Breast epithelium (tissue), 3 donors: ENCODE measurements at regions not wholly inside any gene's neighbourhood (a gene's known extent, or its start where the extent isn't known, plus 50 kb on each side); places are given as distances from the start of the nearest gene placed in this dataset.

Experiments
- POLR2A ChIP-seq: fragments of 450-650 bp; IDR thresholded peaks from one replicate; pipeline ENCODE4 v1.6.1; 2016; ENCODE audit warnings: antibody characterized with exemption, mild to moderate bottlenecking, moderate library complexity
- TF ChIP-seq, protein P1 (sequence below), 3 donors: fragments of 450-650 bp; IDR thresholded peaks; one replicate each; pipeline ENCODE4 v1.5.1; 2016 to 2017; ENCODE audit warnings: antibody characterized with exemption in 3 of 3, mild to moderate bottlenecking in 3 of 3, moderate library complexity in 3 of 3

DNA sequence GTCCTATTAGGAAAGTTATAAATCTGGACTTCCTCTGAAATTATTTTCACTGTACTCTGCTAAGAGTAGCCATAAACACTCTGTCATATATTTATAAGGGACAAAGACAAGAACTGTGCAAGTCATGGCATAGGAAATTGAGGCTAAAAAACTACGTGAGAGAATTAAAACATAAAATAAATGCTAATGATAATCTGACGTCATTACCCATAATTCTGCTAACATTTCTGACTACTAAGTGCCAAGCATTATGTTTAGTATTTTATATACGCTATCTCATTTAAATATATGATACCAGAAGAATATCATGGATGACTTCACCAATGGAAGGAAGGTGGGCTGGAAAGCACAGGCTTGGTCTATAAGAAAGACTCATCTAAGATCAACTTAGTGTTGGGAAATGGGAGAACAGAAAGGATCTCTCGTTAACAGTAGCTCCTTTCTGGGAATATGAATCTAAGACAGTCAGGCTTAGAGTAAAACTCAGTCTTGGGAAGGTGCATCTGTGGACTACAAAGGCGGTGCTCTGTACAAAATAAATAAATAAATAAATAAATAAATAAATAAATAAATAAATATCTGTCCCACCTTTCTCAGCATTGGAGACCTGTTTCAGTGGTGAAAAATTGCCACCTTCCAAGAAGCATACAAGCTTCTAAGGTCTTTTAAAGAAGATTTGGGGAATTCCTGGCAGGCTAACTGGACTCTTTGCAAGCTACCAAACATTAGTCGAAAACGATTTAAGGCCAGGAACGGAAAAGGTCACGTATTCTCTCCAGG is 267.4 kb downstream of the CGGBP1 start:
- no peak for TF ChIP-seq POLR2A
- TF ChIP-seq, protein P1, sequence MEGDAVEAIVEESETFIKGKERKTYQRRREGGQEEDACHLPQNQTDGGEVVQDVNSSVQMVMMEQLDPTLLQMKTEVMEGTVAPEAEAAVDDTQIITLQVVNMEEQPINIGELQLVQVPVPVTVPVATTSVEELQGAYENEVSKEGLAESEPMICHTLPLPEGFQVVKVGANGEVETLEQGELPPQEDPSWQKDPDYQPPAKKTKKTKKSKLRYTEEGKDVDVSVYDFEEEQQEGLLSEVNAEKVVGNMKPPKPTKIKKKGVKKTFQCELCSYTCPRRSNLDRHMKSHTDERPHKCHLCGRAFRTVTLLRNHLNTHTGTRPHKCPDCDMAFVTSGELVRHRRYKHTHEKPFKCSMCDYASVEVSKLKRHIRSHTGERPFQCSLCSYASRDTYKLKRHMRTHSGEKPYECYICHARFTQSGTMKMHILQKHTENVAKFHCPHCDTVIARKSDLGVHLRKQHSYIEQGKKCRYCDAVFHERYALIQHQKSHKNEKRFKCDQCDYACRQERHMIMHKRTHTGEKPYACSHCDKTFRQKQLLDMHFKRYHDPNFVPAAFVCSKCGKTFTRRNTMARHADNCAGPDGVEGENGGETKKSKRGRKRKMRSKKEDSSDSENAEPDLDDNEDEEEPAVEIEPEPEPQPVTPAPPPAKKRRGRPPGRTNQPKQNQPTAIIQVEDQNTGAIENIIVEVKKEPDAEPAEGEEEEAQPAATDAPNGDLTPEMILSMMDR (IDR thresholded peaks at IDR 0.05): no peak
